ENCODE measurements at regions not wholly inside any gene's neighbourhood (a gene's known extent, or its start where the extent isn't known, plus 50 kb on each side); places are given as distances from the start of the nearest gene placed in this dataset.

GRCh38 chr6:87979737-87980136 is 67.9 kb upstream of the SPACA1 start:
- TF ChIP-seq CTCF (IDR thresholded peaks at IDR 0.05) = no peak
- no peak for TF ChIP-seq EP300 (IDR thresholded peaks at IDR 0.05)
- no peak for TF ChIP-seq POLR2A (IDR thresholded peaks at IDR 0.05)
